Effector CD4-positive, alpha-beta T cell (primary cell): ENCODE measurements at regions not wholly inside any gene's neighbourhood (a gene's known extent, or its start where the extent isn't known, plus 50 kb on each side); places are given as distances from the start of the nearest gene placed in this dataset.
"Not testable (repeated sequence)": the region's sequence is repeated elsewhere in the genome, so short reads cannot be mapped to it uniquely, and the experiment has no call there.

Experiments used
- DNase-seq: peaks from one replicate; pipeline ENCODE4 v3.0.0-alpha.2; 2020

DNA sequence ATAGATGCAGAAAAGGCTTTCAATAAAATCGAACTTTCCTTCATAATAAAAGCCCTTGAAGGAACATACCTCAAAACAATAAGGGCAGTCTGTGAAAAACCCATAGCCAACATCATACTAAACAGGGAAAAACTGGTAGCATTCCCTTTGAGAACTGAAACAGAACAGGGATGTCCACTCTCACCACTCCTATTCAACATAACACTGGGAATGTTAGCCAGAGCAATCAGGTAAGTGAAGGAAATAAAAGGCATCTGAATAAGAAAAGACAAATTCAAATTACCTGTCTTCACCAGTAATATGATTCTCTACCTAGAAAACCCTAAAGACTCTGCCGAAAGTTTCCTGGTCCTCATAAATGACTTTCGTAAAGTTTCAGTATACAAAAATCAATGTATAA is 861.0 kb upstream of the VRK2 start:
- no peak for DNase-seq

DNA sequence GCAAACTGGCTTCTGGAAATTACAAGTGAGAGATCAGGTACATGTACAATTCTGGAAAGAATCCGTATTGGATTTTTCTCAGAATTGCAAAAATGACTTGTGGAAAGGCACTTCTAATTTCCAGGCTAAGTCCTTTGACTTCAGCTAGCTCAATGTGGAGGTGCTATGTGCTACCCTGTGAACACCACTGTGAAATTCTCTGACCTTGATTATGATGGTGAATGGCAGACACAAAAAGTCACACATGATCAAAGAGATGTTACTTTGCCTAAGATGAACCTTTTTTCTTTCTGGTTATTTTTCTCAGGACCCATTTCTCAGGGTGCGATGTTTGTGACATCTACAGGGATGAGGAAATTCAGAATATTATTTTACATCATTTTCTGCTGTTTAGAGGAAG is 856.6 kb upstream of the VRK2 start:
- no peak for DNase-seq

DNA sequence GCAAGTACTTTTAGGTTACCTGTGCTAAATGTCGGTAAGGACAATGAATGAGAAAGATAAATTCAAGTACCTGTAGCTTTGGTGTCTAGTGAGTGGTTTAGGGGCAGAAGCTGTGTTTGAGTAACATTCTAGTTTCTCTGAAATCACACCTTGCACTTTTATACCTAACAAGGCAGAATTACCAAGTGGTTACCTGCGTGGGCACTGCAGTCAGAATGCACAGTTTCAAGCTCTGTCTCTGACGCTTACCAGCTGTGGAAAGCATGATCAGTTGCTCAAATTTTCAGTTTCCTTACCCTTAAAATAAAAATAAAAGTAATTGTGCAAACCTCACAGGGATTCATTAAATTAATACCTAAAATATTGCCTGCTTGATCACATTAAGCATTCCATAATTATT is 846.9 kb upstream of the VRK2 start:
- no peak for DNase-seq

DNA sequence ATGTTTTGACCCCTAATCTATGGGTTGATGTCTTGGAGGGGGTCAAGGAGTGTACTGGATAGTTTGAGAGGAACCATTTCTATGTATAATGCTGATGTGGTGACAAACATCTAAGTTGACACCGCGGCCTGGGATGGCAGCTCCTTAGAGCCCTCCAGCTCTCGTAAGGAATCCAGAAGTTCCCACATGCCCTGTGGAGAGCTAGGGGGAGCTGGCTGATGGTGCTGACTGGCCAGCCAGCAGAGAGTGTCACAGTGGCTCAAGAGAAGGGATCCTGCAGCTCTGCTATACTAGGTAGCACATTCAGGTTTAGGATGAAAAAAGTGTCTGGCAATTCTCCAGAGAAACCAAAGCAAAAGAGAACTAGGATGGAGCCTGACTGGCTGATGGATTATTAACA is 842.2 kb upstream of the VRK2 start:
- no peak for DNase-seq

DNA sequence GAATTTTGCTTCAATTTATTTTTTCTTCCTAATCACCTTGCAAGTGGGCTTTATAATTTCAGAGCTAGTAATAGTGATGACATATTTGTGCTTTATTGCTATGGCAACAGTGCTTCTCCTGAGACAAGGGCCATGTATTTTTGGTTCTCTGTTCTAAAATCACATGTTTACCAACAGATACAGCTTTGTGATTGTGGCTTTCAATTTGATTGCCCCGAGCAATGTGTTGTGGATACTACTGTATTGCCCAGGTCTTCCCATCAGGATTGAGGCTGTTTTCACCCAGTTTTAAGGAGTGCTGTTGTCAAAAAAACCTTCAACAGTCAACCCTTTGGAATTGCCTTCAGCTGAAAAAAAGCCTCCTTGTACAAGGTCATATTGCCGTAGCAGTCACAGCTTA is 841.4 kb upstream of the VRK2 start:
- DNase-seq = no peak

DNA sequence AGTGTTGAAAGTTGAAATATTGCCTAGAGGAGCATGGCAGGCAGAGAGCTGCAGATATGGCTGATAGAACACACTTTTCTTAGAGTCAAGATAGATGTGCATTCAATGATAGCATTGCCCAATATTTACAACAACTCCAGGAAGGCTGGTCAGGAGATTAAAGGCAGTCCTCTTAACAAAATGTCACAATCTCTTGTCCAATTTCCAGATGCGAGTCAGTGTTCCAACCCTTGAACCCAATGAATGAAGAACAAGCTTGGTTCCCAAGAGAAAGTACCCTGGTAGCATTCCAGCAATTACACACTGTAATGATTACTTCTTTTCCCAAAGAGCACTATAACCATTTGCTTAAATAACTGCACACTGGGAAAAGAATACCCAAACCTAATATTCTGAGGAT is 839.4 kb upstream of the VRK2 start:
- no peak for DNase-seq

DNA sequence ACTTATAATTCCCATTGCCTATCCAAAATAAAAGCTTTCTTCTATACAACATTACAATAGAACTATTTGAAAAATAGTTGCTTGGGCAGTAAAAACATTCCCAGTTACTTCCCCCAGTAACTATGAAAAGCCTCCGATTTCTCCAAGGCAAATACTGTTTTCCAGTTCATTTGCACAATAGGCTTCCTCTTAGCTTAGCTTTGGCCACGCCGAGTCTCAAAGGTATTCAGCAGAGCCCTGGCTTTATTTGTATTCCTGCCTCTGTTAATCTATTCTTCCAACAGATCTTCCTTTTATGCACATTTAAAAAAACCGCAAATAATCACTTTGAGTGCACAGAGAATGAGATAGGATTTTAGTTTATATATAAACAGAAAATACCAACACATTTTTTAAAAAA is 836.8 kb upstream of the VRK2 start:
- DNase-seq = no peak

DNA sequence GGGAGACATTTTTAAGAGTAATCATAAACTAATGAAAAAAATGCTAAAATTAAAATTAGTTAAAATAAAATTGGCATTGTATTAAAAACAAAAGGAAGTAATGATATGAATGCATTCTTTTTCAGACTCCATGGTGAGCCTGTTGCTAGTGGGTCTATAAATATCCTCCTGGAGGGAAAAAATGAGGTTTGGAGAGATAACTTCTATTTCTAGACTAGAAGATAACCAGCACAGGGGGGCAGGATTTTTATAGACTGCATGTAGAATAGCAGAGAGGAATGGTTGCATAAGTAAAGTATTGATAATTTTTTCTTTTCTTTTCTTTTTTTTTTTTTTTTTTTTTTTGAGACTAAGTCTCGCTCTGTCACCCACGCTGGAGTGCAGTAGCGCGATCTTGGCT is 835.8 kb upstream of the VRK2 start:
- no peak for DNase-seq

DNA sequence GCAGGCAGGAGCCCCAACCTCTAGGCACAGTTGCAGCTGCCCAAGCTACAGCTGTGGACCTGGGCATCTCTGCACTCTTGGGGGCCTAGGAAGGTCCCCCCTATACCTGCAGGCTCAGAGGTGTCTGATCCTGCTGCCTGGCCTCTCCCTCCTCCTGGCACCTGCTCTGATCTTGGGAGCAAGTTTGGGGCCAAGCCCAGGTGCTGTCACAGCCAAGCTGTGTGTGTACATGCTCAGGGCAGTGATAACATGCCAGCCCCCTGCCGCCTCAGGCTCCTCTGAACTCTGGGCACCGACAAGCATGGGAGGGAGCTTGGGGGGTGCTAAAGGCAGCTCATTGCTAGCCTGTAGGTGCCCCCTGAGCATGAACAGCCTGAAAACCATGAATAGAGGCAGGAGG is 829.6 kb upstream of the VRK2 start:
- no peak for DNase-seq

DNA sequence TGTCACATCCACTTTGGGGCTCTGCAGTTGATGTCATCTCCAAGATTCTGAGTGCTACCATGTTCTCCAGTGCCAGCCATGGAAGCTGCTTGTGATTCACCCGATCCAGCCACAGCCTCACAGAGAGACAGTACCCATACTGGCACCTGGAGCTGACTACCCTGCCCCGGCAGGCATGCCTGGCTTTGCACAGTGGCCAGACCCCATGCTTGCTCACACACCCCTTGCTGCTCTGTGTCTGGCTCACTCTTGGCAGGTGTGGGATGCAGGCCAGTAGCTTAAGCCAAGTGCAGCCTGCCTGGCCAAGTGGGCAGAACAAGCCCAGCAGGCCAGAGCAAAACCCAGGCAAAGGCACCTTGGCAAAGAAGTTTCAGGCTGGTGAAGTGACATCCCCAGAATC is 828.4 kb upstream of the VRK2 start:
- no peak for DNase-seq

DNA sequence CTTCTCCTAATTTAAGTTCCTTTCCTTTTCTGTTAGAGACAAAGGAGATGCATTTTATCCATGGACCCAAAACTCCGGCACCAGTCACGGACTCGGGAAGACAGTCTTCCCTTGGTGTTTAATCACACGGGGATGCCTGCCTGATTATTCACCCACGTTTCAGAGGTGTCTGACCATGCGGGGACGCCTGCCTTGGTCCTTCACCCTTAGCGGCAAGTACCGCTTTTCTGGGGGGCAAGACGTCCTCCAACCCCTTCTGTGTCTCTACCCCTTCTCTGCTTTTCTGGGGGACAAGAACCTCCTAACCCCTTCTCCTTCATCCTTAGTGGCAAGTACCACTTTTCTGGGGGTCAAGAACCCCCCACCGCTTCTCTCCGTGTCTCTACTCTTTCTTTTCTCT is 816.9 kb upstream of the VRK2 start:
- not testable (repeated sequence) for DNase-seq

DNA sequence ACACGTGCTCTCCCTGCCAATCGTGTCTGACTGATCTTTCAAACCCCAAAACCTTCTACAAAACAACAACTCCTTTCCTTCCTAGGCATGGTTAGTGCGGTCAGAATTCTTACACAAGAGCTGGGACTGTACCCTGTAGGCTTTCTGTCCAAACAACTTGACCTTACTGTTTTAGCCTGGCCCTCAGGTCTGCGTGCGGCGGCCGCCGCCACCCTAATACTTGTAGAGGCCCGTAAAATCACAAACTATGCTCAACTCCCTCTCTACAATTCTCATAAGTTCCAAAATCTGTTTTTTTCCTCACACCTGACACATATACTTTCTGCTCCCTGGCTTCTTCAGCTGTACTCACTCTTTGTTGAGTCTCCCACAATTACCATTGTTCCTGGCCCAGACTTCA is 814.3 kb upstream of the VRK2 start:
- not testable (repeated sequence) for DNase-seq

DNA sequence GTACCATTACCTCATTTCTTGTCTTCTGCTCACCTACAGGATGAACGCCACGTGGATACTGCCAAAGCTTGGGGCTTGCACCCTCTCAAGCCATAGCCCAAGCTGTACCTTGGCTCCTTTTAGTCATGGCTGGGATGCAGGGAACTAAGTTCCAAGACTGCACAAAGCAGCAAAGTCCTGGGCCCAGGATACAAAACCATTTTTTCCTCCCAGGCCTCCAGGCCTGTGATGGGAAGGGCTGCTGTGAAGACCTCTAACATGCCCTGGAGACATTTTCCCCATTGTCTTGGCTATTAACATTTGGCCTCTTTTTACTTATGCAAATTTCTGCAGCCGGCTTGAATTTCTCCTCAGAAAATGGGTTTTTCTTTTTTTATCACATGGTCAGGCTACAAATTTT is 795.1 kb upstream of the VRK2 start:
- not testable (repeated sequence) for DNase-seq

DNA sequence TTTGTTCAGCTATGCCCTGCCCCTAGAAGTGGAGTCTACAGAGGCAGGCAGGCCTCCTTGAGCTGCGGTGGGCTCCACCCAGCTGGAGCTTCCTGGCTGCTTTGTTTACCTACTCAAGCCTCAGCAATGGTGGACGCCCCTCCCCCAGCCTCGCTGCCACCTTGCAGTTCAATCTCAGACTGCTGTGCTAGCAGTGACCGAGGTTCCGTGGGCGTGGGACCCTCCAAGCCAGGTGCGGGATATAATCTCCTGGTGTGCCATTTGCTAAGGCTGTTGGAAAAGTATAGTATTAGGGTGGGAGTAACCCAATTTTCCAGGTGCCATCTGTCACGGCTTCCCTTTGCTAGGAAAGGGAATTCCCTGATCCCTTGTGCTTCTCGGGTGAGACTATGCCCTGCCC is 770.2 kb upstream of the VRK2 start:
- not testable (repeated sequence) for DNase-seq

DNA sequence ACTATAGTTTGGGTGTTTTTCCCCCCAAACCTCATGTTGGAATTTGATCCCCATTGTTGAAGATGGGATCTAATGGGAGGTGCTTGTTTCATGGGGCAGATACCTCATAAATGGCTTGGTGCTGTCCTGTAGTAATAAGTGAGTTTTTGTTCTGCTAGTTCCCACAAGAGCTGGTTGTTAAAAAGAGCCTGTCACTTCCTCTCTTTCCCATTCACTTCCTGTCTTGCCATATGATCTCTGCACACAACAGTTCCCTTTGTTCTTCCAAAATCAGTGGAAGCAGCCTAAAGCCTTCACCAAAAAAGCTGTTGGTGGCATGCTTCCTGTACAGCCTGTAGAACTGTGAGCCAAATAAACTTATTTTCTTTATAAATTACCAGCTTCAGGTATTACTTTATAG is 768.2 kb upstream of the VRK2 start:
- no peak for DNase-seq

DNA sequence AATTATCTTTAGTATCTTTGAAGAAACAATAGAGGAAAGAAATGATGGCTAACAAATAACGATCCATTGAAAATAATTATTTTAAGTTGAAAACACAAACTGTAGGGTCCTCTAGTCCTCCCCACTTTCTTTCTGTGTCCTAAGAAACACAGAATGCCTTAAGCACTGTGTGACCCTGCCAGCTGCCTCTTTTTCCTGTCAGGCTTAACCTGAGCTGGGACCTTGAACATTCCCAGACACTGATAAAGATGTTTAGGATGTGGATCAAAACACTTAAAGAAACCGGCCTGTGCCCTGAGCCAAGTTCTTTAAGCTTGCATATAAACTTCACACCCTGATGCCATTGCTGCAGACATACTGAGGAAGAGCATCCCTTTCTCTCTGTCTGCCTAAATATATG is 755.4 kb upstream of the VRK2 start:
- DNase-seq = no peak

DNA sequence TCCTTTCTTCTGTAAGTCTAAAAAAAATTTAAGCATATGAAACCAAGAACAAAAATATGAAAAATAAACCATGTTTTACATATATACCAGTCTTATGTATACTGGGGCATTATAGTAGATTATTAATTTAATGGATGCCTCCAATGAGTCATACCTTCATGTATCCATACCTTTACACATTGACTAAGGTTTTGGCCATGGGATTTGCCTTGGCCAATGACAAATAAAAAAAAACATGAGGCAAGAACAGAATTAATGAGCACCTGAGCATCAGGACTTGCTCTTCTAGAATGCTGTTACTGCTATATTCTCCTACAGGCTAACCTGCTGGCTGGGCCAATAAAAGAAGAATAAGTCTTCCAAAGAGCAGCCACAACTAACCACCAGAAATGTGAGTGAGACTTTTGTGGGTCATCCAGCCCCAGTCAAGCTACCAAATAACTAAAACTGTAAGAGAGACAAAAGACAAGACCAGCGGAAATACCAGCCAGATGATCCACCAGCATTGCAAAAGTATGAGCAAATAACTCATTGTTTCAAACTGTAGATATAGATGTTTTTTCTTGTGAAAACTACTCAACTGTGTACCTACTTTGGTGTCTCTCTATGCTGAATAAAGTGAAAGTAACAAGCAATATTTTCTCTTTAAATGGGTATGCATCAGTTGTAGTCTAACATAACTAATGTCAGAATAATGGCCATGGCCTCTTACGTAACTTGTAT is 749.6 kb upstream of the VRK2 start:
- no peak for DNase-seq

DNA sequence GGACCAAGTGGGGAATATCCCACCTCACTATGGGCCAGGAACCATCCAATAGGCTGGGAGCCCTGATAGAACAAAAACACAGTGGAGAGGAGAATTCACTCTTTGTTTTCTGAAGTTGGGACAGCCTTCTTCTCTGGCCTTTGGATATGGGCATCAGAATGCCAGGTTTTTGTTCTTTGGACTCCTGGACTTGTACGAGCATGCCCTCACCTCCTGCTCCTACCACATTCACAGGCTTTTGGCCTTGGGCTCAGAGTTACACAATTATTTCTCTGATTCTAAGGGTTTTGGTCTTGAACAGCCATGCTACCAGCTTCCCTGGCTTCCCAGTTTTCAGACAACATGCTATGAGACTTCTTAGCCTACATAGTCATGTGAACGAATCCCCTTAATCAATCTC is 732.9 kb upstream of the VRK2 start:
- no peak for DNase-seq

DNA sequence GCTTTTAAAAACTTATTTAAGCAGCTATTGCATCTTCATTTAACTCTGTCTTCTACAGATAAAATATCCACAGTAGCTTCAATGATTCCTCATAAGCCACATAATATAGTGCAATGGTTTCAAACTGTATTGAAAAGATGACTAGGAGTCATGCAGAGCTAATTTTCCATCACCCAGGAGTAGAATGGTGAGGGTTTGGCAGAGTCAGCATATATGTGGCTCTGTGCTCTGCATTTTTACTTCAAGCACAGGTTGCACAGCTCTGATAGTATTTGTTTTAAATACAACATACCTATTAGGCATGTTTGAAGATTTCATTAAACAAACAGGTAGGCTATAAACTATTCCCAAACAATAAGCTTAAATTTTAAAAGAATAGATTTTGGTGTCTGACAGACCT is 731.9 kb upstream of the VRK2 start:
- DNase-seq = no peak

DNA sequence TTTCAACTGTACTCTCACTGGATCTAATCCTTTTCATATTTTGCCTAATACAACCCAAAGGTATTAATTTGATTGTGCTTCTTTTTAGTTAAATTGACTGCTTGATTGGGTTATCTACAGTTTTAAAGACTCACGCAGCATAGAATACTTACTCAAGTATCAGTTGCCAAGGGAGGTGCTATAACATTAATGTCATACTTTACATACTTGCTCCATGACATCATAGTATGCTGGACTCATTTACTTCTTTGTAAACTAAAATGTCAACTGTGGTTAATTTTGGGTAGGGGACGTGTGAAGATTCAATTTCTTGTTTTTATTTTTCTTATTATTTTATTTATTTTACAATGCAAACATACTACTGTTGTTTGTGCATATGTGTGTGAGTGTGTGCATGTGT is 716.2 kb upstream of the VRK2 start:
- DNase-seq = no peak

DNA sequence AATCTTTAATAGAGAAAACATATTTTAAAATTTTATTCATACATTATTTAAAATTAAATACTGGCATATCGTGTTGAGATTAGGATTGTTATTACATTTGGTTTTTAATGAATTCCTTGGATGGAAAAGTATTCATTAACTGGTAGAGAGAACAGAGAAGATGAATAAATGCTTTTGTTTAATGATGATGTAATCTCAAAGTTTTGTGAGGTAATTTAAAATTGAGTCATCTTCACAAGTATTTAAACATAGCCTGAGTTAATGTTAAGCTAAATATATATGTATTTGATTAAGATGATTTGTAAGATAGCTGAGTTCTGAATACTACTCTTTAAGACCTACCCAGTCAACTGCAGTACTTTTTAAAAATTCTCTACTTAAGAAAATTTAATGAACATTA is 713.4 kb upstream of the VRK2 start:
- DNase-seq = no peak

DNA sequence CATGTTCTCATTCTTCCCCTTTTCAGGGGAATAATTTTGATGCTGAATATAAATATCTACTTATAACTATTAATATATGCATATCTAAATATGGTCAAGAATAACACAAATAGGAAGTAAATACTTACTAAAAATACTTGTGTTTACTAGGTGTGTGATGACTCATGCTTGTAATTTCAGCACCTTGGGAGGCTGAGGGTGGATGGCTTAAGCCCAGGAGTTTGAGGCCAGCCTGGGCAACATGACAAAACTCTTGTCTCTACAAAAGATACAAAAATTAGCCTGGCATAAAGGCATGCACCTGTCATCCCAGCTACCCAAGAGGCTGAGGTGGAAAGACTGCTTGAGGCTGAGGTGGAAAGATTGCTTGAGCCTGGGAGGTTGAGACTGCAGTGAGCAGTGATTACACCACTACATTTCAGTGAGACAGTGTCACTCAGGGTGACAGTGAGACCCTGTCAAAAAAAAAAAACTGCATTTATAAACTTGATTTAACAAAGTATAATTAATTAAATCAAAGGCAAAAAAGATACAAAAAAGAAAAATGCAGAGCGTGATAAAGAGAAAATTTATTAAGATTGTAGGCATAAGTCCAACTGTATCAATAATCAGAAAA is 703.1 kb upstream of the VRK2 start:
- DNase-seq = no peak

DNA sequence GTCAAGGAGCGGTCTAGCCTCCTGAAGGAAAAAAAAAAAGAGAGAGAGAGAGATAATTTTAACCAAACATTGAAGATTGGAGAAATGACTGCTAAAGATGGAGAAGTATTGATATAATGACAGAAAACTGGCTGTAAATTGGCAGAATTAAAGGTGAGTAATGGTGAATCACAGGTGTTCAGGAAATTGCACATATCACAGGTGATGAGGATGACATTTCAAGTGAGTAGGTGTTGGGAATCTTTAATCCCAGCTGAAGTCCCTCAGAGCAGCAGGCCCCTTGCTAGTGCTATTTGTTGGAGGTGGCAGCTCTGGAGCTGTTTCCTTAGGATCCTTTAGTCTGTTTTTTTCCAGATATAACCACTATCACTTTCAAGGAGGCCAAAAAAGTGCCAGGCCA is 678.4 kb upstream of the VRK2 start:
- no peak for DNase-seq

DNA sequence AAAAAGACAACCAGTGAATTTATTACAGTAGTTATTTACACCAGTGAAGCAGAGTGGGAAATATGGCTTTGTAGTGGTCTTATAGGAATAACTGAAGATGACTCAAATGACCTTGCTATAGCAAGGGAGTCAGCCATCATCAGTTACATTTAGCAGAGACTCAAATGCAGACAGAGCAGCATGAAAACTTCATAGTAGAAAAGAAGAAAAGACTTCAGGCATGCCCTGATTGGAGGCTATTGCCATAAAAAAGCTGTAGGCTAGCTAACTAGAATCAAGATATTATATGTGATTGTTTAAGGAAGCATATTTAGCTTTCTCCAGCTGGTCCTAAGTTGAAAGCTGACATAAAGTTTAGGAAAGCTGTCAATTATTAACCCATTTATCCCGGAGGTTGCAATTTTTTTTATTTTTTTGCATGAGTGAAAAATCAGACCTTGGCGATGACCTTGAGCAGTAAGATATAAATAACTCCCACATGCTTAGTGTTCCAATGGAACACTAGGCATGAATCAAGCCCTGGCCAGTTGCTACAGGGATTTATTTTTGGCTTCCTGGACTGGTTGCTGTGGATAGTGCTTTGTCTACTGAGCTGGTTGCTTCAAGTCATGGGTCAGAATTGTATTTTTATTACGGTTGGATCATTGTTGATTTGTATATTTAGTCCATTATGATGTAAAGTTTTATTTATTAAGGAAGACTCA is 675.6 kb upstream of the VRK2 start:
- DNase-seq = no peak
